Islet of Langerhans (tissue), 1 donor: ENCODE measurements at regions not wholly inside any gene's neighbourhood (a gene's known extent, or its start where the extent isn't known, plus 50 kb on each side); places are given as distances from the start of the nearest gene placed in this dataset.

Source experiments
- FAIRE-seq: peaks from one replicate; lab custom pipeline; 2011; peaks lifted over from hg19 to GRCh38; lab: Jason Lieb, UNC

DNA sequence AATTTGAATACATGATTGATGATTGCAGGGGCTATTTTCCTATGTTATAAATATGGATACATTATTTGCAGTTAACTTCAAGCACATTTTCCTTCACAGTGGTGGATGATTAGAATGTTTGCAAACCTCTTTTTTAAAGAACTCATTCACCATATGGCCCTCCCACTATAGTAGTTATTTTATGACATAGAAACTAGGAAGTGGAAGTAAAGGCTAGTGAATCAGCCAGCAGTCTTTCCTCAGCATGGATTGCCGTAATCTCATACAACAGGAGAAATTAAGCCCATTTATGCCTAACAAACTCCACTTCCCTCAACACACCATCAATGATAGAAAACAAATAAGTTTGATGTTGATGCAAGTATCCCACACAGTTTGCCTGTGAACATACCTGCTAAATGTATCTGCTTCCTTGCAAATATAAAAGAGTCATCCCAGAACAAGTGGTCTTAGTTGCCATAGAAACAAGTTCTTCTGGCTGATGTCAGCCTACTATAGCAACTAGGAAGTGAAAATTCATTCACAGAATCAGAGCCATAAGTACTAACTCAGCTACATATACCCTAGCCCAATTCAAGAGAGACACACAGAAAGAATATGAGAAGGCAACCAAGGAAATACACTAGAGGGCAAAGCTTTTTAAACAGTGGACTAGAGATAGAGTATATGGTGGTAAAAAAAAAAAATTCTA lies 100.9 kb upstream of the RADX start:
- FAIRE-seq: no peak
